AG04449 (cell line): ENCODE measurements at regions not wholly inside any gene's neighbourhood (a gene's known extent, or its start where the extent isn't known, plus 50 kb on each side); places are given as distances from the start of the nearest gene placed in this dataset.

Experiments
- CTCF ChIA-PET: fragments of 350-600 bp; formaldehyde crosslinking; extraction: SDS; loops from one replicate; lab custom pipeline; 2021; ENCODE audit warnings: antibody characterized with exemption; lab: Yijun Ruan, JAX
- POLR2A ChIA-PET: fragments of 400-600, 350-600 bp; formaldehyde crosslinking; extraction: SDS; loops from one replicate; lab custom pipeline; 2020; ENCODE audit warnings: antibody characterized with exemption, inconsistent platforms; lab: Yijun Ruan, JAX
- DNase-seq: peaks from one replicate; pipeline ENCODE4 v3.0.0-alpha.2; 2010; ENCODE audit warnings: low read depth, low spot score
- H3K4me3 ChIP-seq: 2 replicates; pipeline ENCODE4 v1.5.1; 2011; ENCODE audit warnings: low read depth, mild to moderate bottlenecking, control low read depth, low read length
- CTCF ChIP-seq: IDR thresholded peaks from one replicate; pipeline ENCODE4 v1.5.1; 2011; ENCODE audit warnings: mild to moderate bottlenecking, moderate library complexity, low read length, control low read depth, inconsistent platforms; ENCODE audit not compliant: insufficient read depth; ENCODE audit errors: missing control alignments

GRCh38 chr10:8416760-8417159 lies 362.3 kb downstream of the GATA3 start:
- no peak for DNase-seq
- POLR2A ChIA-PET = no interaction called here
- H3K4me3 ChIP-seq = no peak overlapping the region
- CTCF ChIA-PET = no interaction called here
- no peak for TF ChIP-seq CTCF

DNA sequence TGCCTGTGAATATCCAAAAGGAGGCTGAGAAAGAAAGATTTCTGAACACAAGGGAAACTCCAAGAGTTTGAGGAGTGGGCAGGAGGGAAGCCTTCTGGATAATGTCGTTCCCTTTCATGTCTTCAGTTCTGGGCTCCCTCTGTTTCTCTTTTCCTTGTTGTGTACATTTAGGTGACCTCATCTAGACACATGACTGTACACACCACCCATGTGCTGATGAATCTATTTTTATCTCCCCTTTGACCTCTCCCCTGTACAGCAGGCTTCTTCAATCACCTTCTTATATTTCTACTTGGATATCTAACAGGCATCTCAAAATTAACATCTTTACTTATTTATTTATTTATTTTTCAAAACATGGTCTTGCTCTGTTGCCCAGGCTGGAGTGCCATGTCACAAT lies 363.1 kb downstream of the GATA3 start:
- DNase-seq = no peak
- ChIA-PET CTCF (no interaction called here), POLR2A (no interaction called here)
- H3K4me3 ChIP-seq = no peak overlapping the region
- TF ChIP-seq CTCF = no peak

- ChIA-PET POLR2A (no interaction called here), CTCF (no interaction called here)
- no peak for TF ChIP-seq CTCF
- no peak for DNase-seq
- no peak overlapping the region for H3K4me3 ChIP-seq
These were observed 364.1 kb downstream of the GATA3 start for GRCh38 chr10:8418631-8419030.

DNA sequence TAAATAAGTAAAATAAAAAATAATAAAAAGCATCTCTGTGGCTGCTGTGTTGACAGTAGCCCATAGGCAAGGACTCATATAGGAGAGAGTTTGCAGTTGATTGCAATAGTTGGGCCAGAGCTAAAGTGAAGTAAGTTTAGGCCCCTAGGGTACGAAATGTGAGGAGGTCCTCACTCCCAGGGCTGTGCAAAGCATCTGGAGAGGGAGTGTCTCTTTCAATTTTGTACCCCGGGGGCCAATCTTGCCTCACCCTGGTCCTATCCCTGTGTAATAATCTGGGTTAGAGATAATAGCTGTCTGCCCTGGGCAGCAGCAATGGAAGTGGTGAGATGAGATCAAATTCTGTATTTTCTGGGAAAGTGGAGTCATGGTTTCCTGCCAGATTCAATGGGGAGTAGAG lies 365.7 kb downstream of the GATA3 start:
- TF ChIP-seq CTCF = no peak
- ChIA-PET CTCF (no interaction called here), POLR2A (no interaction called here)
- H3K4me3 ChIP-seq = no peak overlapping the region
- no peak for DNase-seq

DNA sequence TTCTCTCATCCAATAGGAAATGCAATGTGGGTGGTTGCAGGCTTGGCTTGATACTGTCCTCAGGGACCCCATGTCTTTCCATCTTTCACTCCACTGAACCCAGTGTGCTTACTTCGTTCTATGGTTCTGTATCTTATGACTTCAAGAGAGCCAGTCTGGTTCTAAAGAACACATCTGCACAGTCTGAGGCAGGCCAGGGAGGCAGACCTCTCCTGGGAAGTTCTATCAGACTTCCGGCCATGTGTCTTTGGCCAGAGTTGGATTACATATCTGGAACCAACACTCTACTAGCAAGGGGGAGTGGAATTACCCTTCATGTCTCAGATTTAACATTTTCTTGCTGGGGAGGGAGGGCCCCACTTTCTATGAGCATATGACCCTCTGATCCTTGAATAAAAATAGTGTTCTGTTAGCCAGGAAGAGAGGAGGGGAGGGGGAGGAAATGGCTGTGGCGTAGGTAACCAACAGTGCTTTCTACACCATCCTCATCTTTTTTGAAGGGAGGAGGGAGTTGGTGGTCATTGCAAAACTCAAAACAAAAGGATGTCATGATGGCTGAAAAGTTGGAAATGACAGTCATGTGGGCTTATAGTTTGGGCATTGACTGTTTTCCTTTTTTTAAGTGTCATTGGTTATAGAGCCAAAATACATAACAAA lies 370.2 kb downstream of the GATA3 start:
- POLR2A ChIA-PET = no interaction called here
- no peak for DNase-seq
- no peak overlapping the region for H3K4me3 ChIP-seq
- no peak for TF ChIP-seq CTCF
- CTCF ChIA-PET = no interaction called here

DNA sequence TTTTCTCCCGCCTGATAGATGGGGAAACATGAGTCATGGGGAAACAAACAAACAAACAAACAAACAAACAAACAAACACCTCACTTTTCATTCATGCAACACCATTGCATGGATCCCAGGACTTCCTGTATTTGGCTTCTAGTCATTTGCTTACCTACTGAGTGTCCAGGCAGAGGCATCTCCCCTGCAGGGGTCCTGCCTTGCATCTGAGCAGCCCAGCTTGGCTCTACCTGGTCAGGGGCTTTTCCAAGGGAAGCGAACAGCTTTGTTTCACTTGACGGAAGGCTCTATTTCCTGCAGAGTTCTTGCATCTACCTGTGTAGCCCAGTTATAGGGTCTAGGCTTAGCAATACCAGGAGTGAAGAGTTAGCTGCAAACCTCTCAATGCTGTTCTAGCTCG lies 374.2 kb downstream of the GATA3 start:
- no peak for DNase-seq
- H3K4me3 ChIP-seq = no peak overlapping the region
- no peak for TF ChIP-seq CTCF
- ChIA-PET CTCF (no interaction called here), POLR2A (no interaction called here)
